Hepatocyte (in vitro differentiated cells): ENCODE measurements at regions not wholly inside any gene's neighbourhood (a gene's known extent, or its start where the extent isn't known, plus 50 kb on each side); places are given as distances from the start of the nearest gene placed in this dataset.

Experiments
- DNase-seq: peaks from one replicate; pipeline ENCODE4 v3.0.0-alpha.2; 2016; ENCODE audit warnings: low spot score
- H2AFZ ChIP-seq: fragments of 200-600 bp; sonication (generic); 2 replicates; pipeline ENCODE4 v1.6.0; 2016; ENCODE audit warnings: antibody characterized with exemption, mild to moderate bottlenecking
- H3K27ac ChIP-seq: fragments of 200-600 bp; sonication (generic); 2 replicates; pipeline ENCODE4 v1.5.1; 2016; ENCODE audit warnings: mild to moderate bottlenecking
- H3K27me3 ChIP-seq: fragments of 200-600 bp; sonication (generic); 2 replicates; pipeline ENCODE4 v1.6.1; 2016
- H3K36me3 ChIP-seq: fragments of 200-600 bp; sonication (generic); replicated peaks from 2 replicates; pipeline ENCODE4 v1.5.1; 2016; ENCODE audit warnings: low read depth; ENCODE audit not compliant: insufficient read depth
- H3K4me1 ChIP-seq: fragments of 200-600 bp; sonication (generic); 2 replicates; pipeline ENCODE4 v1.5.1; 2016; ENCODE audit warnings: mild to moderate bottlenecking, moderate library complexity; ENCODE audit not compliant: insufficient read depth
- H3K4me2 ChIP-seq: fragments of 200-600 bp; sonication (generic); 2 replicates; pipeline ENCODE4 v1.6.0; 2016
- H3K4me3 ChIP-seq: fragments of 200-600 bp; sonication (generic); 2 replicates; pipeline ENCODE4 v1.5.1; 2016; ENCODE audit warnings: mild to moderate bottlenecking
- H3K79me2 ChIP-seq: fragments of 200-600 bp; sonication (generic); 2 replicates; pipeline ENCODE4 v1.6.0; 2017; ENCODE audit warnings: mild to moderate bottlenecking
- H3K9me2 ChIP-seq: fragments of 200-600 bp; sonication (generic); replicated peaks from 2 replicates; pipeline ENCODE4 v1.6.0; 2017; ENCODE audit warnings: mild to moderate bottlenecking; ENCODE audit not compliant: insufficient read depth
- H3K9me3 ChIP-seq: fragments of 200-600 bp; sonication (generic); 2 replicates; pipeline ENCODE4 v1.5.1; 2016; ENCODE audit warnings: low read depth, mild to moderate bottlenecking
- H4K20me1 ChIP-seq: fragments of 200-600 bp; sonication (generic); 2 replicates; pipeline ENCODE4 v1.6.0; 2016; ENCODE audit warnings: mild to moderate bottlenecking; ENCODE audit not compliant: insufficient read depth, poor library complexity, severe bottlenecking
- EZH2 ChIP-seq: fragments of 200-600 bp; sonication (generic); IDR thresholded peaks from 2 replicates; pipeline ENCODE4 v1.6.1; 2016; ENCODE audit warnings: antibody characterized with exemption, mild to moderate bottlenecking, borderline replicate concordance
- EZH2phosphoT487 ChIP-seq: fragments of 200-600 bp; sonication (generic); IDR thresholded peaks from one replicate; pipeline ENCODE4 v1.6.1; 2018; ENCODE audit warnings: antibody characterized with exemption, mild to moderate bottlenecking, low read depth, moderate library complexity; ENCODE audit not compliant: unreplicated experiment, severe bottlenecking
- WGBS: methylation state at CpG from one replicate; pipeline ENCODE4 v1.1.6; 2016; ENCODE audit warnings: low lambda C conversion rate; ENCODE audit errors: missing lambda C conversion rate; 5-methylcytosine and 5-hydroxymethylcytosine counted together
- TF ChIP-seq, protein P1 (sequence below): fragments of 200-600 bp; sonication (generic); IDR thresholded peaks from 2 replicates; pipeline ENCODE4 v1.5.1; 2016; ENCODE audit warnings: antibody characterized with exemption, mild to moderate bottlenecking; ENCODE audit not compliant: poor library complexity

DNA sequence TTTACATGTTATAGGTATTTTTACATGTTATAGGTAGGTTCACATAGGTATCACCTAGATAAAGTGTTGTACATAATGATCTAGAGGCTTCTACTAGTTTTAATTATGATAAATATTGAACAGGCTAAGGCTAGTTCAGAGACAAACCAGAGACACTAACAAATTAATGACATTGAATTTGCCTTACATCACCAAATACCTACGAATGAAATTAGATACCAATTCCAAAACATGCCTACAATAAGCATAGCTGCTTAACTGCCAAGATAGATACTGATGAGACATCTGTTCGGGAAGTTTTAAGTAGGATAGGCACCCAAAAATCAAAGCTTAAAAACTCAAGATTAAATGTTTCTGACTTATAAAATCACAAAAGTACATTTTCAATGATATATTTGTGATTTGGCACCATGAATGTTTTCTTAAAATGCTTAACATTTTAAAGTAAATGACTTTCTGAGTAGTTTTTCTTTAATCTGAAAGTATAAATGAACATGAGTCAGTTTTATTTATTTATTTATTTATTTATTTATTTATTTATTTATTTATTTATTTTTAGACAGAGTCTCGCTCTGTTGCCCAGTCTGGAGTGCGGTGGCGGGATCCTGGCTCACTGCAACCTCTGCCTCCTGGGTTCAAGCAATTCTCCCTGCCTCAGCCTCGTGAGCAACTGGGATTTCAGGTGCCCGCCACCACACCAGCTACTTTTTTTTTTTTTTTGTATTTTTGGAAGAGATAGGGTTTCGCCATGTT, 703.1 kb upstream of the ARRDC3 start:
- H3K4me3 ChIP-seq: no peak overlapping the region
- no peak overlapping the region for H3K27ac ChIP-seq
- DNase-seq: no peak
- no peaks in the 10 kb centered on the region for H3K36me3 ChIP-seq
- H2AFZ ChIP-seq: no peak overlapping the region
- H3K9me2 ChIP-seq: no peaks in the 10 kb centered on the region
- H4K20me1 ChIP-seq: no peaks in the 10 kb centered on the region
- no peaks in the 10 kb centered on the region for H3K9me3 ChIP-seq
- H3K79me2 ChIP-seq: no peaks in the 10 kb centered on the region
- H3K4me1 ChIP-seq: no peaks in the 10 kb centered on the region
- WGBS: 92% methylated on average over 8 of the region's 8 CpGs
- H3K27me3 ChIP-seq: no peaks in the 10 kb centered on the region
- TF ChIP-seq, protein P1, sequence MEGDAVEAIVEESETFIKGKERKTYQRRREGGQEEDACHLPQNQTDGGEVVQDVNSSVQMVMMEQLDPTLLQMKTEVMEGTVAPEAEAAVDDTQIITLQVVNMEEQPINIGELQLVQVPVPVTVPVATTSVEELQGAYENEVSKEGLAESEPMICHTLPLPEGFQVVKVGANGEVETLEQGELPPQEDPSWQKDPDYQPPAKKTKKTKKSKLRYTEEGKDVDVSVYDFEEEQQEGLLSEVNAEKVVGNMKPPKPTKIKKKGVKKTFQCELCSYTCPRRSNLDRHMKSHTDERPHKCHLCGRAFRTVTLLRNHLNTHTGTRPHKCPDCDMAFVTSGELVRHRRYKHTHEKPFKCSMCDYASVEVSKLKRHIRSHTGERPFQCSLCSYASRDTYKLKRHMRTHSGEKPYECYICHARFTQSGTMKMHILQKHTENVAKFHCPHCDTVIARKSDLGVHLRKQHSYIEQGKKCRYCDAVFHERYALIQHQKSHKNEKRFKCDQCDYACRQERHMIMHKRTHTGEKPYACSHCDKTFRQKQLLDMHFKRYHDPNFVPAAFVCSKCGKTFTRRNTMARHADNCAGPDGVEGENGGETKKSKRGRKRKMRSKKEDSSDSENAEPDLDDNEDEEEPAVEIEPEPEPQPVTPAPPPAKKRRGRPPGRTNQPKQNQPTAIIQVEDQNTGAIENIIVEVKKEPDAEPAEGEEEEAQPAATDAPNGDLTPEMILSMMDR: no peak
- no peak for TF ChIP-seq EZH2phosphoT487
- no peak for TF ChIP-seq EZH2
- no peak overlapping the region for H3K4me2 ChIP-seq

DNA sequence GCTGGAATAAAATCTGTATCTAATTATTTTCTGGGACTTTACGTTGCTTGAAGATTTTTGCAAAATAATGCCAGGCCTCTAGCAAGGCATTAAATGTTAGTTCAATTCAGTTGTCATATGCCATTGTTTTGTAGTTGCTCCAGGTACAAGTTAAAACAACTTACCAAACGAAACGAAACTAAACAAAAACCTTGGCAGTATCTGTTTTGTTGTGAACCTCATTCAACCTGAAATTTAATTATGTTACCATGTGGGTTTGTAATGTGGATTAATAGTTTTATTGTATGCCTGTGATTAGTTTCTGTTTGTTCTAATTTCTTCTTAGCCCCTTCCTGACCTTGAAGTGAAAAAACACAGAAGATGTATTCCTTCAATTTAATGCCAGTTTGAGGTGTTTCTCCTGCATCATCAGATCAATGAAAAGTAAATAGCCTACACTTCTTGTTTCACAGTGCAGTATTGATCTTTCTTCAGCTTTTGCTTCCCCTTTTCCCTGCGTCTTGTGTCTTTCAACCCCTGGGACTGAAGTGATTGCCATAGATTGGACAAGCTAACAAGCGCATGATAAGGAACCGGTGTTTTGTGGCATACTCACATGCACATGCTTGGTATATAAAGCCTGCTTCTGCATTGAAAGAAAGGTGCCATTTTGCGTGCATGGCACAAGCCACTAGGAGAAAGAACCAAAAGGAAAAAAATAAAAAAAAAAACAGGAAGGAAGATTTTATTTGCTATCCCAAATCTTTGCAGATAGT, 699.0 kb upstream of the ARRDC3 start:
- 80% methylated on average over 7 of the region's 7 CpGs for WGBS
- no peaks in the 10 kb centered on the region for H4K20me1 ChIP-seq
- TF ChIP-seq EZH2 (no peak), EZH2phosphoT487 (no peak)
- TF ChIP-seq, protein P1: no peak
- H3K4me3 ChIP-seq: no peak overlapping the region
- H2AFZ ChIP-seq: no peak overlapping the region
- DNase-seq: no peak
- H3K36me3 ChIP-seq: no peaks in the 10 kb centered on the region
- no peaks in the 10 kb centered on the region for H3K79me2 ChIP-seq
- H3K9me2 ChIP-seq: no peaks in the 10 kb centered on the region
- peak overlapping the region; percentile 43 for H3K4me2 ChIP-seq
- H3K27ac ChIP-seq: no peak overlapping the region
- no peaks in the 10 kb centered on the region for H3K27me3 ChIP-seq
- no peaks in the 10 kb centered on the region for H3K4me1 ChIP-seq
- H3K9me3 ChIP-seq: no peaks in the 10 kb centered on the region

DNA sequence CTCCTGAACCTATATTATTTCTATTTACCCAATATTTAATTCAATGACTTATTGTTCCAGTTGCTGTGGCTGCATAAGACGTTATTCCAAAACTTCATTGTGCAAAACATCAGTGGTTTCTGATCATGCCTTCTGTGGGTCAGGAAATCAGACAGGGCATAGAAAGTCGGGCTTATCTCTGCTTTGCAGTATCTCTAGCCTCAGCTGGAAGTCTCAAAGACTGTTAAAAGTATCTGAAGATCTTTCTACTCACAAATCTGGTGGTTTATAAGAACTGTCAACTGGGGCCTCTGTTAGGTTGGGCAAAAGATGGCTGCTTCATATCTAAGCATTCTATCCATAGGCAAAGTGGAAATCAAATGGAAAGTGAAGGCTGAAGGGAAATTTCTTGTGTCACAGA, 687.7 kb upstream of the ARRDC3 start:
- no peaks in the 10 kb centered on the region for H3K4me1 ChIP-seq
- H2AFZ ChIP-seq: no peak overlapping the region
- H4K20me1 ChIP-seq: no peaks in the 10 kb centered on the region
- no peaks in the 10 kb centered on the region for H3K9me2 ChIP-seq
- no peak overlapping the region for H3K4me2 ChIP-seq
- H3K4me3 ChIP-seq: no peak overlapping the region
- no peaks in the 10 kb centered on the region for H3K9me3 ChIP-seq
- WGBS: 43% methylated on average over 2 of the region's 2 CpGs
- TF ChIP-seq EZH2phosphoT487 (no peak), EZH2 (no peak)
- TF ChIP-seq, protein P1: no peak
- no peaks in the 10 kb centered on the region for H3K36me3 ChIP-seq
- no peak overlapping the region for H3K27ac ChIP-seq
- H3K27me3 ChIP-seq: no peaks in the 10 kb centered on the region
- DNase-seq: no peak
- no peaks in the 10 kb centered on the region for H3K79me2 ChIP-seq
